Tibial artery (tissue), 4 donors: ENCODE measurements at regions not wholly inside any gene's neighbourhood (a gene's known extent, or its start where the extent isn't known, plus 50 kb on each side); places are given as distances from the start of the nearest gene placed in this dataset.

Source experiments
- DNase-seq, 2 donors: peaks; one replicate each; pipeline ENCODE4 v3.0.0-alpha.2; 2019
- H3K27ac ChIP-seq, 2 donors: fragments of 200-600 bp; sonication (generic) in 1 of 2; 1 replicate in 1 of 2; 2 replicates in 1 of 2; pipeline ENCODE4 v1.5.1; 2018 to 2019; ENCODE audit warnings: mild to moderate bottlenecking in 1 of 2
- H3K27me3 ChIP-seq, 2 donors: fragments of 200-600 bp; sonication (generic) in 1 of 2; one replicate each; pipeline versions ENCODE4 v1.5.1 to v1.6.0; 2016 to 2019
- H3K36me3 ChIP-seq, 3 donors: fragments of 200-600 bp; sonication (generic) in 2 of 3; one replicate each; pipeline ENCODE4 v1.5.1; 2016 to 2019; ENCODE audit warnings: mild to moderate bottlenecking in 2 of 3
- H3K4me1 ChIP-seq, 4 donors: fragments of 200-600 bp; sonication (generic) in 2 of 4; 1 replicate in 3 of 4; 2 replicates in 1 of 4; pipeline ENCODE4 v1.5.1; 2016 to 2019
- H3K4me3 ChIP-seq, 2 donors: fragments of 200-600 bp; sonication (generic) in 1 of 2; 1 replicate in 1 of 2; 2 replicates in 1 of 2; pipeline ENCODE4 v1.5.1; 2018 to 2019; ENCODE audit warnings: mild to moderate bottlenecking in 2 of 2
- H3K9me3 ChIP-seq, 3 donors: fragments of 200-600 bp; sonication (generic) in 1 of 3; one replicate each; pipeline ENCODE4 v1.5.1; 2016 to 2019
- intact Hi-C: fragments of 100-400 bp; cut with DNase I; formaldehyde crosslinking; loops from one replicate; pipeline ENCODE4 v1.15.0; 2023; ENCODE audit warnings: low total_unique reads
- TF ChIP-seq, protein P1 (sequence below), 2 experiments: fragments of 200-600 bp in 1 of 2; fragments of 450-650 bp in 1 of 2; IDR thresholded peaks; one replicate each; pipeline ENCODE4 v1.5.1; 2017 to 2019; ENCODE audit warnings: antibody characterized with exemption in 2 of 2, mild to moderate bottlenecking in 1 of 2, moderate library complexity in 1 of 2

DNA sequence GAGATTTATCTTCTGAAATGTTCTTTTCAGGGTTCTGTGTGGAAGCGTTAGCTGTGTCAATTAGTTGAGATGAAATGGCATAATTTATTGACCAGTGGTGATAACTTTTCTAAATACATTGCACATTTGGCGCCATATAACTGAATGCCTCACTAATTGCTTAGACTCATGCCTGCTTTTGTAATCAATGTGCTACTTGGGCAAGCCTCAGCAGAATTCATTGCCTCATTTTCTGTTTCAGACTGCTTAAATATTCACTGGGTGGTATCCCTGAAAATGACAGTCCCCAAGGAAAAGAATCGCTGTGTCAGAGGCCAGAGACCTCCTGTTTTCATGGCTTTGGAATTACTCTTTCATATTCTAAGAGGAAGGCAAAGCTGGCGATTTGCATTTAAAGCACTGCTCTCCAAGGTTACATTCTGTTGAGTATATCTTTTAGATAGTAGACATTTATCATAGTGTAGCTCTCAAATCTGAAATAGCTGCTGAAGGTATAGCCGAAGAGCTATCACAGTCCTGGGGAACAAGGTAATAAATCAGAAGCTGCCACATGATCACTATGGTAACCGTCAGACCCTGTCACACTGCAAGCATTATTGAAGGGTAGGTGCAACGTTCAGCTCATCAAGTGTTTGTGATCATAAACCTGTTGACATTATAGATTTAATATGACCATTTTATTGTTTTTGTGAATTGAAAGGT, 297.3 kb upstream of the E2F7 start:
- Histone ChIP-seq H3K4me3 (no peak overlapping the region), H3K4me1 (no peaks in the 10 kb centered on the region), H3K36me3 (no peaks in the 10 kb centered on the region), H3K9me3 (no peaks in the 10 kb centered on the region), H3K27me3 (no peaks in the 10 kb centered on the region), H3K27ac (no peak overlapping the region)
- intact Hi-C loops = no loop called here
- DNase-seq = no peak
- TF ChIP-seq, protein P1, sequence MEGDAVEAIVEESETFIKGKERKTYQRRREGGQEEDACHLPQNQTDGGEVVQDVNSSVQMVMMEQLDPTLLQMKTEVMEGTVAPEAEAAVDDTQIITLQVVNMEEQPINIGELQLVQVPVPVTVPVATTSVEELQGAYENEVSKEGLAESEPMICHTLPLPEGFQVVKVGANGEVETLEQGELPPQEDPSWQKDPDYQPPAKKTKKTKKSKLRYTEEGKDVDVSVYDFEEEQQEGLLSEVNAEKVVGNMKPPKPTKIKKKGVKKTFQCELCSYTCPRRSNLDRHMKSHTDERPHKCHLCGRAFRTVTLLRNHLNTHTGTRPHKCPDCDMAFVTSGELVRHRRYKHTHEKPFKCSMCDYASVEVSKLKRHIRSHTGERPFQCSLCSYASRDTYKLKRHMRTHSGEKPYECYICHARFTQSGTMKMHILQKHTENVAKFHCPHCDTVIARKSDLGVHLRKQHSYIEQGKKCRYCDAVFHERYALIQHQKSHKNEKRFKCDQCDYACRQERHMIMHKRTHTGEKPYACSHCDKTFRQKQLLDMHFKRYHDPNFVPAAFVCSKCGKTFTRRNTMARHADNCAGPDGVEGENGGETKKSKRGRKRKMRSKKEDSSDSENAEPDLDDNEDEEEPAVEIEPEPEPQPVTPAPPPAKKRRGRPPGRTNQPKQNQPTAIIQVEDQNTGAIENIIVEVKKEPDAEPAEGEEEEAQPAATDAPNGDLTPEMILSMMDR (IDR thresholded peaks at IDR 0.05) = no peak

DNA sequence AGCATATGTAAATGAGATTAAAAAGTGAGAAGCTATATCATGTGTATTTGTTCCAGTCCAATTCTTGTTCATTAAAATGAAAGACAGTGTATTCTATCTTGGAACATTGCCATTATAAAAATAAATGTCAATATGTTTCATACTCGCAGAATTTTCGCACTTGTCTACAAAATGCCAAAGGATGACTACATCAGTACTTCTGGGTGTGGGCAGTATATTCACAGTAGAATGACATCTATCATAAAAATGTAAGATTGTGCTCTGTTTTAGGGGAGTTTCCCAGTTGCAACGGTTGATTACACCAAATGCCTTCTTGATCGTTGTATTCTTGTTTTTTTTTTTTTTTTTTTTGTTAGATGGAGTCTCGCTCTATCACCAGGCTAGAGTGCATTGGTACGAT, 292.3 kb upstream of the E2F7 start:
- Histone ChIP-seq H3K9me3 (no peaks in the 10 kb centered on the region), H3K27ac (no peak overlapping the region), H3K4me1 (no peaks in the 10 kb centered on the region), H3K27me3 (no peaks in the 10 kb centered on the region), H3K36me3 (no peaks in the 10 kb centered on the region), H3K4me3 (no peak overlapping the region)
- DNase-seq = no peak
- TF ChIP-seq, protein P1 (IDR thresholded peaks at IDR 0.05) = no peak
- intact Hi-C loops = no loop called here

DNA sequence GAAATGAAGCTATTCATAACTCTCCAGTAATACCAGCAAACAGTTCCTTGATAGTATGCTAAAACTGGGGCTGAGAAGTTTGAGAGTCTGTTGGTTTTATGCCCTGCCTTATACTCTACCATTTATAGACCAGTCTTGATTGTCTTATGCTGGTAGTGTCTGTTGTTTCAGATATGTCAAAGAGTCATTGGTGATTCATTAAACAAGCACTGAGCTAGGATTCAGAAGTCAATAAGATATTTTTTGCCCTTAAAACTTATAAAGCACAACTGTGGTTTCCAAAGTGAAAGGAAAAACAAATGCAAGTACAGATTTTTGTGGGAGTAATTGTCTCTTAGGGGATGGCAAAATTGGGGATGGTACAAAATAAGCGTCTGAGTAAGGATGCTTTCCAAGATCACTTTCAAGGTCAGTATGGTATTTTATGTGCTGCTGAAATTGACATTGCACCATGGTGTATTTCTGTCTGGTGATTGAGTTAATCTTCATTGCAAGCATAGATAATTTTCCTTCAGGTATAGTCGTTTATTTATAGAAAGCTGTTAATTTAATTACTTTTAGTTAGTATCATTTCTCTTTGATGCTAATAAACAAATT, 289.5 kb upstream of the E2F7 start:
- Histone ChIP-seq H3K4me1 (no peaks in the 10 kb centered on the region), H3K27me3 (no peaks in the 10 kb centered on the region), H3K36me3 (no peaks in the 10 kb centered on the region), H3K4me3 (no peak overlapping the region), H3K9me3 (no peaks in the 10 kb centered on the region), H3K27ac (no peak overlapping the region)
- TF ChIP-seq, protein P1 (IDR thresholded peaks at IDR 0.05) = no peak
- DNase-seq = no peak
- intact Hi-C loops = no loop called here

DNA sequence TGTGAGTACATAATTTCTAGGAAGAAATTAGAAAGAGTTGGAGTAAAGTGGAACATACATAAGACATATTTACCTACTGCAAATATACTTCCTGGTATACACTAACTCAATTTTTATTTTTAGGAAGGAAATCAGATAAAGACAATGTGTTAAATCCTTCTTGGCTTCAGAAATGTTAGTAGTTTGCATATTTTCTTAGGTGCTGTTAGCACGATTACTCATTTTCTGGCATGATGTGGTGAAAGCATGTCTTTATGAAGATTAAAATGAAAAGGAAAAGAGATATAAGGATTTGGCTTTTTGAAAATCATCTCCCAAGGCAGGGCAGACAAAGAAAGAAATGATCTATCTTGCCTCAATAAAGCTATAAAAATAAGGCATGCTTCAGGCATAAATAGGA, 287.6 kb upstream of the E2F7 start:
- Histone ChIP-seq H3K4me3 (no peak overlapping the region), H3K27me3 (no peaks in the 10 kb centered on the region), H3K4me1 (no peaks in the 10 kb centered on the region), H3K36me3 (no peaks in the 10 kb centered on the region), H3K27ac (no peak overlapping the region), H3K9me3 (no peaks in the 10 kb centered on the region)
- TF ChIP-seq, protein P1 (IDR thresholded peaks at IDR 0.05) = no peak
- intact Hi-C loops = no loop called here
- no peak for DNase-seq

DNA sequence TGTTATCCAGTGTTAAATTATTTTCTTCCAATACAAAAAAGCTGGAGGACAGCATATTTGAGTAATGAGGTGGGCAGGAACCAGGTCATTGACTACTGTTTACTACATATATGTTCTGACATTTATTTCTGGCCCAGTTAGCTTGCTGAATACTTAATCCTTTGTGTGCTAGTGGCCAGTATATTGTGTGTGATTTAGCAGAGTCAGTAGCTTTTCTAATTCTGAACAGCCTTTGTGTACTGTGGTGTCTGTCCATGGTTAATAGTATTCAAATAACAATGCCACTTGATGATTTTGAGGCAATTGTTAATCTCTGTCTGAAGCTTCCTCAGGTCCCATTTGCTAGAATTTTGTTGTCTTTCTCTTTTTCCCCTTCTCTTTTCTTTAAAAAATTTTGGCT, 286.5 kb upstream of the E2F7 start:
- no peak overlapping the region for H3K27ac ChIP-seq
- TF ChIP-seq, protein P1 (IDR thresholded peaks at IDR 0.05) = no peak
- no peaks in the 10 kb centered on the region for H3K4me1 ChIP-seq
- H3K27me3 ChIP-seq = no peaks in the 10 kb centered on the region
- intact Hi-C loops = no loop called here
- H3K36me3 ChIP-seq = no peaks in the 10 kb centered on the region
- H3K4me3 ChIP-seq = no peak overlapping the region
- H3K9me3 ChIP-seq = no peaks in the 10 kb centered on the region
- DNase-seq = no peak
